ENCODE measurements at regions not wholly inside any gene's neighbourhood (a gene's known extent, or its start where the extent isn't known, plus 50 kb on each side); places are given as distances from the start of the nearest gene placed in this dataset.

DNA sequence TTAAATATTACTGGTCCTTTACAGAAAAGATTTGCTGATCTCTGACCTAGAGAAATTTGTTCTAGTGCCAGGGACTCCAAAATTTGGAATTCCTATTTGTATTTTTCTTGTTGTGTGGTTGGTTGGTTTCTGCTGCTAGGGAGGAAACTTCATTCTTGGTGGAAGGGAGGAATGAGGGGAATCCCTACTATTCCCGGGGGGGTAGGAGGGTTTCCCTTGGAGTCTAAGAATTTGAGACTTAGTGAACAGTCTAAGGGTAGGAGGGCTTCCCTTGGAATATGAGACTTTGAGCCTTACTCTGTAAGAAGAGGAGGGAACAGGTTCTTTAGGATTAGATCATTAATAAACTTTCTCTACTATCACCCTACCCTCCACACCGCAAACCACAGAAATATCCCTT, 67.1 kb upstream of the ADGRF1 start:
- DNase-seq, result no peak
- no peaks in the 10 kb centered on the region for H3K27me3 Mint-ChIP-seq (ENCODE audit: insufficient read depth, unreplicated experiment)
- H3K9me3 Mint-ChIP-seq (ENCODE audit: unreplicated experiment), result no peaks in the 10 kb centered on the region
- peaks cover 48% of the 10 kb centered on the region for H3K4me1 Mint-ChIP-seq (ENCODE audit: low read depth, unreplicated experiment)
- H3K27me3 ChIP-seq (replicated peaks; ENCODE audit: control insufficient read depth, insufficient read depth, low read length), result no peaks in the 10 kb centered on the region
- peak overlapping the region; percentile 96 for H3K27ac Mint-ChIP-seq (ENCODE audit: unreplicated experiment)
- BruUV-seq (replicated peaks), result no TSS peak
- H3K36me3 Mint-ChIP-seq (ENCODE audit: insufficient read depth, unreplicated experiment), result peaks cover 13% of the 10 kb centered on the region
- CTCF ChIA-PET, result no interaction called here
- H3K4me1 ChIP-seq, result peaks cover 82% of the 10 kb centered on the region
- intact Hi-C loops (cut with micrococcal nuclease; ENCODE audit: unreplicated experiment), result no loop called here
- no peak overlapping the region for H3K4me3 Mint-ChIP-seq (ENCODE audit: unreplicated experiment)
- no peaks in the 10 kb centered on the region for H3K9me3 ChIP-seq
- H3K36me3 ChIP-seq (ENCODE audit: control insufficient read depth, insufficient read depth, low read length), result no peaks in the 10 kb centered on the region
- H3K4me3 ChIP-seq (ENCODE audit: low read depth, low read length), result no peak overlapping the region
- POLR2A ChIA-PET, result no interaction called here
- TF ChIP-seq, protein P1, sequence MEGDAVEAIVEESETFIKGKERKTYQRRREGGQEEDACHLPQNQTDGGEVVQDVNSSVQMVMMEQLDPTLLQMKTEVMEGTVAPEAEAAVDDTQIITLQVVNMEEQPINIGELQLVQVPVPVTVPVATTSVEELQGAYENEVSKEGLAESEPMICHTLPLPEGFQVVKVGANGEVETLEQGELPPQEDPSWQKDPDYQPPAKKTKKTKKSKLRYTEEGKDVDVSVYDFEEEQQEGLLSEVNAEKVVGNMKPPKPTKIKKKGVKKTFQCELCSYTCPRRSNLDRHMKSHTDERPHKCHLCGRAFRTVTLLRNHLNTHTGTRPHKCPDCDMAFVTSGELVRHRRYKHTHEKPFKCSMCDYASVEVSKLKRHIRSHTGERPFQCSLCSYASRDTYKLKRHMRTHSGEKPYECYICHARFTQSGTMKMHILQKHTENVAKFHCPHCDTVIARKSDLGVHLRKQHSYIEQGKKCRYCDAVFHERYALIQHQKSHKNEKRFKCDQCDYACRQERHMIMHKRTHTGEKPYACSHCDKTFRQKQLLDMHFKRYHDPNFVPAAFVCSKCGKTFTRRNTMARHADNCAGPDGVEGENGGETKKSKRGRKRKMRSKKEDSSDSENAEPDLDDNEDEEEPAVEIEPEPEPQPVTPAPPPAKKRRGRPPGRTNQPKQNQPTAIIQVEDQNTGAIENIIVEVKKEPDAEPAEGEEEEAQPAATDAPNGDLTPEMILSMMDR (IDR thresholded peaks at IDR 0.05; ENCODE audit: insufficient read depth in 1 of 2, low read depth in 1 of 2, low read length in 1 of 2, severe bottlenecking in 1 of 2, unreplicated experiment in 1 of 2), result no peak

DNA sequence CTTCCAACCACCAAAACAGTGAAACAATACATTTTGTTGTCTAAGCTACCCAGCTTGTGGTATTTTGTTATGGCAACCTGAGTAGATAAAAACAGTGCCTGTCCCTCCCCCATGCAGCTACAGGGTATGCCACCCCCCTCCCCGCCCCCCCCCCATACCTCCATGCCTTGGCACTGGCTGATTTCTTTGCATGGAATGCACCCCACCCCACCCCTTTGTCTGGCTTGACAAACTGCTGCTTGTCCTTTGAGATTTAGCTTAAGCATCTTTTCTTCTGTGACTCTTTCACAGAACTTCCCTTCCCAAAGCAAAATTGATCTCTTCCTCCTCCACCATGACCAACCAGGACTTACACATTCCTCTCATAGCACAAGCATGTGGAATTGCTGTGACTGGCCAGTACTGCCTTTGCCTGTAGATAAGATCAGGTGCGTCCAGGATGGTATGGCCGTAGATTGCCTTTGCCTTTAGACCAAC, 64.6 kb upstream of the ADGRF1 start:
- ChIA-PET POLR2A (interaction anchor here (0.7 kb wide), 1 partner anchor 46 kb away, joined by 3 read pairs; no protein-coding TSS in a partner anchor), CTCF (interaction anchor here (0.6 to 0.8 kb wide), 3 partner anchors 10 to 82 kb away, joined by 3 to 4 read pairs (median 4); no protein-coding TSS in a partner anchor)
- TF ChIP-seq, protein P1 (IDR thresholded peaks at IDR 0.05; ENCODE audit: insufficient read depth in 1 of 2, low read depth in 1 of 2, low read length in 1 of 2, severe bottlenecking in 1 of 2, unreplicated experiment in 1 of 2), result no peak
- Mint-ChIP-seq H3K36me3 (ENCODE audit: insufficient read depth, unreplicated experiment) (peaks cover 13% of the 10 kb centered on the region), H3K27ac (ENCODE audit: unreplicated experiment) (peak overlapping the region; percentile 96), H3K4me1 (ENCODE audit: low read depth, unreplicated experiment) (peaks cover 45% of the 10 kb centered on the region), H3K9me3 (ENCODE audit: unreplicated experiment) (no peaks in the 10 kb centered on the region), H3K27me3 (ENCODE audit: insufficient read depth, unreplicated experiment) (no peaks in the 10 kb centered on the region), H3K4me3 (ENCODE audit: unreplicated experiment) (peak overlapping the region; percentile 64)
- Histone ChIP-seq H3K4me3 (ENCODE audit: low read depth, low read length) (no peak overlapping the region), H3K4me1 (peaks cover 75% of the 10 kb centered on the region), H3K9me3 (no peaks in the 10 kb centered on the region), H3K27me3 (replicated peaks; ENCODE audit: control insufficient read depth, insufficient read depth, low read length) (no peaks in the 10 kb centered on the region), H3K36me3 (ENCODE audit: control insufficient read depth, insufficient read depth, low read length) (no peaks in the 10 kb centered on the region)
- BruUV-seq (replicated peaks), result no TSS peak
- intact Hi-C loops (cut with micrococcal nuclease; ENCODE audit: unreplicated experiment), result loop anchor here (1.0 kb wide), 3 partner anchors 28 to 172 kb away; no protein-coding TSS in a partner anchor
- peak in 1 of 2 experiments; percentile 89 for DNase-seq

DNA sequence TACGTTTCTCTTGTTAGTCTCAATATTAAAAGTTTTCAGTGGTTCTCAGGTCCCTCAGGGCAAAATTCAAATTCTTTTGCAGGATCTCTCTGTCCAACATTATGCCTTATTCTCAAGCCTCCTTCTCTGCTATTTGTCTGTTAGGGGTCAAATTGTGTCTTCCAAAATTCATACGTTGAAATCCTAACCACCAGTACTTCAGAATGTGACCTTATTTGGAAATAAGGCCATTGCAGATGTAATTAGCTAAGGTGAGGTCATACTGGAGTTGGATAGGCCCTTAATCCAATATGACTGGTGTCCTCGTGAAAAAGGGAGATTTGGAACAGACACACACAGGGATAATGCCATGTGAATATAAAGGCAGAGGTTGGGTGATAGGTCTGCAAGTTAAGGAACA, 64.1 kb upstream of the ADGRF1 start:
- H3K4me1 ChIP-seq, result peaks cover 70% of the 10 kb centered on the region

More for the DNA sequence above, 64.1 kb upstream of the ADGRF1 start:
- CTCF ChIA-PET, result interaction anchor here (0.7 to 0.8 kb wide), 2 partner anchors 10 to 83 kb away, joined by 4 read pairs; no protein-coding TSS in a partner anchor
- no peak for DNase-seq
- H3K27me3 Mint-ChIP-seq (ENCODE audit: insufficient read depth, unreplicated experiment), result no peaks in the 10 kb centered on the region
- TF ChIP-seq, protein P1 (IDR thresholded peaks at IDR 0.05; ENCODE audit: insufficient read depth in 1 of 2, low read depth in 1 of 2, low read length in 1 of 2, severe bottlenecking in 1 of 2, unreplicated experiment in 1 of 2), result no peak
- H3K9me3 Mint-ChIP-seq (ENCODE audit: unreplicated experiment), result no peaks in the 10 kb centered on the region
- peak overlapping the region; percentile 64 for H3K4me3 Mint-ChIP-seq (ENCODE audit: unreplicated experiment)
- H3K36me3 ChIP-seq (ENCODE audit: control insufficient read depth, insufficient read depth, low read length), result no peaks in the 10 kb centered on the region
- TSS peak; percentile 70 for BruUV-seq (replicated peaks)
- no peak overlapping the region for H3K4me3 ChIP-seq (ENCODE audit: low read depth, low read length)
- H3K4me1 Mint-ChIP-seq (ENCODE audit: low read depth, unreplicated experiment), result peaks cover 40% of the 10 kb centered on the region
- intact Hi-C loops (cut with micrococcal nuclease; ENCODE audit: unreplicated experiment), result no loop called here
- POLR2A ChIA-PET, result interaction anchor here (0.7 kb wide), 1 partner anchor 47 kb away, joined by 3 read pairs; no protein-coding TSS in a partner anchor
- peaks cover 13% of the 10 kb centered on the region for H3K36me3 Mint-ChIP-seq (ENCODE audit: insufficient read depth, unreplicated experiment)
- H3K27ac Mint-ChIP-seq (ENCODE audit: unreplicated experiment), result peak overlapping the region; percentile 96
- H3K9me3 ChIP-seq, result no peaks in the 10 kb centered on the region
- no peaks in the 10 kb centered on the region for H3K27me3 ChIP-seq (replicated peaks; ENCODE audit: control insufficient read depth, insufficient read depth, low read length)

Measured in Caco-2 (cell line).